ENCODE measurements at regions not wholly inside any gene's neighbourhood (a gene's known extent, or its start where the extent isn't known, plus 50 kb on each side); places are given as distances from the start of the nearest gene placed in this dataset.

DNA sequence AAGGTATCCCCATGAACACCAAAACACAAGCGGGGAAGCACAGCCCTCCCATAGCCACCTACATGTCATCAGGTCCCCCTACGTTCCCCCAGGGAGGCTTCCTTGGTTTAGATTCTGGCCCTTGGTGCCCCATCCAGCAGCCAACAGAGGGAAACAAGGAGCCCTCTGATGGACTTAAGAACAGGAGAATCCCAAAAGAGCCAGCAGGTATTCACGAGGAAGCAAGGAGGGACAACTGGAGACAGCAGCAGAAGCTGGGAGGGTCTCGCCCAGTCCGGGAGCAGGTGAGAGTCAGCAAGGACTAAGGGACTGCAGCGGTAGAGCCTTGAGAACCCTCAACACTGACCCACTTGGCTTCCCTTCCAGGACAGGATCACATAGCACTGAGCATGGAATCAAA is 58.4 kb upstream of the TOP1 start:
- 90 to 98% methylated on average over 5 to 6 of the region's 6 CpGs for WGBS, 2 experiments (ENCODE audit: insufficient coverage in 1 of 2, insufficient read length in 1 of 2)
- Histone ChIP-seq H3K9me3 (ENCODE audit: control insufficient read depth, low read length) (no peaks in the 10 kb centered on the region), H3K27ac (ENCODE audit: low read depth, low read length) (no peak overlapping the region), H3K36me3 (ENCODE audit: control insufficient read depth, insufficient read depth, low read length) (no peaks in the 10 kb centered on the region), H3K4me3 (ENCODE audit: low read length) (no peak overlapping the region), H3K4me1 (ENCODE audit: control insufficient read depth, insufficient read depth, low read length) (no peaks in the 10 kb centered on the region), H3K9ac (ENCODE audit: extremely low read depth, low read length, poor library complexity, severe bottlenecking) (no peak overlapping the region), H3K27me3 (ENCODE audit: control insufficient read depth, insufficient read depth, low read length, poor library complexity, severe bottlenecking) (peaks cover 9% of the 10 kb centered on the region)
- H3K36me3 Mint-ChIP-seq (ENCODE audit: low read depth) = no peaks in the 10 kb centered on the region
- TF ChIP-seq, protein P1, sequence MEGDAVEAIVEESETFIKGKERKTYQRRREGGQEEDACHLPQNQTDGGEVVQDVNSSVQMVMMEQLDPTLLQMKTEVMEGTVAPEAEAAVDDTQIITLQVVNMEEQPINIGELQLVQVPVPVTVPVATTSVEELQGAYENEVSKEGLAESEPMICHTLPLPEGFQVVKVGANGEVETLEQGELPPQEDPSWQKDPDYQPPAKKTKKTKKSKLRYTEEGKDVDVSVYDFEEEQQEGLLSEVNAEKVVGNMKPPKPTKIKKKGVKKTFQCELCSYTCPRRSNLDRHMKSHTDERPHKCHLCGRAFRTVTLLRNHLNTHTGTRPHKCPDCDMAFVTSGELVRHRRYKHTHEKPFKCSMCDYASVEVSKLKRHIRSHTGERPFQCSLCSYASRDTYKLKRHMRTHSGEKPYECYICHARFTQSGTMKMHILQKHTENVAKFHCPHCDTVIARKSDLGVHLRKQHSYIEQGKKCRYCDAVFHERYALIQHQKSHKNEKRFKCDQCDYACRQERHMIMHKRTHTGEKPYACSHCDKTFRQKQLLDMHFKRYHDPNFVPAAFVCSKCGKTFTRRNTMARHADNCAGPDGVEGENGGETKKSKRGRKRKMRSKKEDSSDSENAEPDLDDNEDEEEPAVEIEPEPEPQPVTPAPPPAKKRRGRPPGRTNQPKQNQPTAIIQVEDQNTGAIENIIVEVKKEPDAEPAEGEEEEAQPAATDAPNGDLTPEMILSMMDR (conservative IDR thresholded peaks at IDR 0.05) = peak; percentile 65
- peaks cover 20% of the 10 kb centered on the region for H3K27me3 Mint-ChIP-seq (ENCODE audit: insufficient read depth)
- no peaks in the 10 kb centered on the region for H3K9me3 Mint-ChIP-seq
- peak; percentile 75 for DNase-seq
- H3K27ac Mint-ChIP-seq = no peak overlapping the region
- H3K4me3 Mint-ChIP-seq = no peak overlapping the region
- H3K4me1 Mint-ChIP-seq = peaks cover 7% of the 10 kb centered on the region

DNA sequence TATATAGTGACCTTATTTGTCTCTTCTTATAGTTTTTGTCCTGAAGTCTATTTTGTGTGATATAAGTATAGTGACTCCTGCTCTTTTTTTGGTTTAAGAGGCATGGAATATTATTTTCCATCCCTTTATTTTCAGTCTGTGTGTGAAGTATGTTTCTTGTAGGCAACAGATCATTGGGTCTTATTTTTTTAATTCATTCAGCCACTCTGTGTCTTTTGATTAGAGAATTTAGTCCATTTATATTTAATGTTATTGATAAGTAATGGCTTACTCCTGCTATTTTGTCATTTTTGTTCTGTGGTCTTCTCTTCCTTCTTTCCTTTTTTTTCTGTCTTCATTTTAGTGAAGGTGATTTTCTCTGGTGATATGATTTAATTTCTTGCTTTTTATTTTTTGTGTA is 51.4 kb upstream of the TOP1 start:
- H3K36me3 Mint-ChIP-seq (ENCODE audit: low read depth) = no peaks in the 10 kb centered on the region
- no peaks in the 10 kb centered on the region for H3K36me3 ChIP-seq (ENCODE audit: control insufficient read depth, insufficient read depth, low read length)
- peaks cover 5% of the 10 kb centered on the region for H3K27me3 Mint-ChIP-seq (ENCODE audit: insufficient read depth)
- H3K4me3 ChIP-seq (ENCODE audit: low read length) = no peak overlapping the region
- no peak overlapping the region for H3K27ac Mint-ChIP-seq
- H3K9me3 ChIP-seq (ENCODE audit: control insufficient read depth, low read length) = peaks cover 18% of the 10 kb centered on the region
- DNase-seq = no peak
- no peak overlapping the region for H3K27ac ChIP-seq (ENCODE audit: low read depth, low read length)
- H3K4me1 Mint-ChIP-seq = no peaks in the 10 kb centered on the region
- TF ChIP-seq, protein P1 (conservative IDR thresholded peaks at IDR 0.05) = no peak
- H3K27me3 ChIP-seq (ENCODE audit: control insufficient read depth, insufficient read depth, low read length, poor library complexity, severe bottlenecking) = peaks cover 12% of the 10 kb centered on the region
- peaks cover 14% of the 10 kb centered on the region for H3K9me3 Mint-ChIP-seq
- no peaks in the 10 kb centered on the region for H3K4me1 ChIP-seq (ENCODE audit: control insufficient read depth, insufficient read depth, low read length)
- H3K4me3 Mint-ChIP-seq = no peak overlapping the region
- H3K9ac ChIP-seq (ENCODE audit: extremely low read depth, low read length, poor library complexity, severe bottlenecking) = no peak overlapping the region

DNA sequence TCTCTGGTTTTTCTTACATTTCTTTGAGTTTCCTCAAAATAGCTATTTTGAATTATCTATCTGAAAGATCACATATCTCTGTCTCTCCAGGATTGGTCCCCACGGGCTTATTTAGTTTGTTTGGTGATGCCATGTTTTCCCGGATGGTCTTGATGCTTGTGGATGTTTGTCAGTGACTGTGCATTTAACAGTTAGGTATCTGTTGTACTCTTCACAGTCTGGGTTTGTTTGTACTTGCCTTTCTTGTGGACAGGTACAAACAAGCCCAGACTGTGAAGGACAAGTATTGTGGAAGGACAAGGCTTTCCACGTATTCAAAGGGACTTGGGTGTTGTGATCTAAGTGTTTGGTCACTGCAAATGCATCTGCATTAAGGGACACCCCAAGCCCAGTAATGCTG is 49.9 kb upstream of the TOP1 start:
- Mint-ChIP-seq H3K27ac (no peak overlapping the region), H3K36me3 (ENCODE audit: low read depth) (no peaks in the 10 kb centered on the region), H3K9me3 (peaks cover 14% of the 10 kb centered on the region), H3K4me1 (no peaks in the 10 kb centered on the region), H3K4me3 (no peak overlapping the region), H3K27me3 (ENCODE audit: insufficient read depth) (peaks cover 5% of the 10 kb centered on the region)
- Histone ChIP-seq H3K27ac (ENCODE audit: low read depth, low read length) (no peak overlapping the region), H3K27me3 (ENCODE audit: control insufficient read depth, insufficient read depth, low read length, poor library complexity, severe bottlenecking) (peaks cover 12% of the 10 kb centered on the region), H3K36me3 (ENCODE audit: control insufficient read depth, insufficient read depth, low read length) (no peaks in the 10 kb centered on the region), H3K9me3 (ENCODE audit: control insufficient read depth, low read length) (peaks cover 18% of the 10 kb centered on the region), H3K9ac (ENCODE audit: extremely low read depth, low read length, poor library complexity, severe bottlenecking) (no peak overlapping the region), H3K4me1 (ENCODE audit: control insufficient read depth, insufficient read depth, low read length) (no peaks in the 10 kb centered on the region), H3K4me3 (ENCODE audit: low read length) (no peak overlapping the region)
- TF ChIP-seq, protein P1 (conservative IDR thresholded peaks at IDR 0.05) = no peak
- no peak for DNase-seq
- WGBS, 2 experiments (ENCODE audit: insufficient coverage in 1 of 2, insufficient read length in 1 of 2) = 91 to 100% methylated on average over 3 of the region's 3 CpGs
